NOMO-1 treated with DMSO at 0.1 percent for 48 hours (cell line): ENCODE measurements at regions not wholly inside any gene's neighbourhood (a gene's known extent, or its start where the extent isn't known, plus 50 kb on each side); places are given as distances from the start of the nearest gene placed in this dataset.
A peak's percentile ranks its signal among the peaks of the same experiment; 100 is the strongest.
"Not testable (repeated sequence)": the region's sequence is repeated elsewhere in the genome, so short reads cannot be mapped to it uniquely, and the experiment has no call there.

ENCODE experiments used
- DNase-seq: peaks from one replicate; lab custom pipeline; 2025; ENCODE audit not compliant: unreplicated experiment; lab: John Stamatoyannopoulos, UW

DNA sequence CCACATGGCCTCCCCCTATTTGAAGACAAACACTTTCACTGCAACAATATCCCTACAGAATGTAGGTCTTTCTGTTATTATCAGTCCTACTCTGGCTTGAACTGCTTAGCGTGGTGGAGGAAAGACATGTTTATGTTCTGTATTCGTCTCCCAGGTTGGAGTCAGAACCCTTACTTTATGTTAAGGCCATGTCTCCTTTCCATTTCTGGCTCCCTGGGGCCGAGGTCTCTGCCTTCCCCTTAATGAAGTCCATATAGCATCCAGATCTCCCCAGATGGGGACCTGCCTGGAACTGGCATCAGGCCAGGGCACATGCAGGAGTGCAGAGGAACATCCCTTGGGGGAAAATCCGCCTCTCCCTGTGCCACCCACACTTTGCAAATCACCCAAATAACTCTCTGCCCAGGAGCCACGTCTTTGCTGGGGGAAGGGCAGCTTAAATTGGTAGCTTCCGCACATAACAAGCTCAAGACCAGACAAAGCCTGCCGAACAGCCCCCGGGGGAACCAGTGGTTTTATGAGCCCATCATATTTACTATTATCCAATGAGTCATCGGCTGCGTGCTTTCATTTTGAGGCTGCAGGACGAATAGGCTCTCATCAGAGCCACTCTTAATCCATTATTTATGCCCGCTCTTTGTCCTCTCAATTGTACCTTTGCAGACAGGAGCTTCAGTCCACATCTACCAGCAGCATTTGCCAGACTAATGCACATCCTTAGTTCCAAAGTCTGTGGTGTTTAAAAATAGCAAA, 237.0 kb downstream of the UACA start:
- DNase-seq, result peak; percentile 82

DNA sequence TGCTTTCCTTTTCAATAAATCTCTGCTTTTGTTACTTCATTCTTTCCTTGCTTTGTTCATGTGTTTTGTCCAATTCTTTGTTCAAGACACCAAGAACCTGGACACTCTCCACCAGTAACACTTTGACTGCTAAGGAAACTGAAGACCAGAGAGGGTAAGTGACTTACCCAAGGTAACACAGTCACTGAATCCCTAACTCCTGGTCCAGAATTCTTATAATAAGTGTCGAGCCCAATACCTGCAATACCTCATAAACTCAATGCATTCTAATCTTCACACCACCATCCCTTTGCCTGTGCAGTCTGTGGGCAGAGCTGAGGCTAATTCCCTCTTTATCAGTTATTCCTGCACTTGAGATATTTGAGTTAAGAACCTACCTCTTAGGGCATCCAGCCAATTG, 237.8 kb downstream of the UACA start:
- DNase-seq, result no peak

DNA sequence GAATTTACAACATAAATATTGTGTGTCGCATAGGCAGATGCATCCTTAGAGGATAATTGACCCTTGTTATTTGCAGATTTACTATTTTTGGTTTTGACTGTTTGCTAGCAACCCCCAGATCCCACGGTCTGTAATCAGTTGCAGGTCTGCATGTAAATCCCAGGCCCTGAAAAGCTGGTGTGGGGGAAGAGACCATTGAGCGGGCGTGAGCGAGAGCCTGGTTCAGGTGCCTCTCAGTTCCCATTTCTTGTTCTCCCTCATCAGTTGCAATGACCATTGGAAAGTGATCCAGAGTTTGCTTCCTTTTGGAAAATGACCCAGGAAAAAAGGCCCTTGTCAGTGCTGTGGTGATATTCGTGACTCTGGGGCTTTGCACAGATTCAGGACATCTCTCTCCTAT, 238.9 kb downstream of the UACA start:
- no peak for DNase-seq

DNA sequence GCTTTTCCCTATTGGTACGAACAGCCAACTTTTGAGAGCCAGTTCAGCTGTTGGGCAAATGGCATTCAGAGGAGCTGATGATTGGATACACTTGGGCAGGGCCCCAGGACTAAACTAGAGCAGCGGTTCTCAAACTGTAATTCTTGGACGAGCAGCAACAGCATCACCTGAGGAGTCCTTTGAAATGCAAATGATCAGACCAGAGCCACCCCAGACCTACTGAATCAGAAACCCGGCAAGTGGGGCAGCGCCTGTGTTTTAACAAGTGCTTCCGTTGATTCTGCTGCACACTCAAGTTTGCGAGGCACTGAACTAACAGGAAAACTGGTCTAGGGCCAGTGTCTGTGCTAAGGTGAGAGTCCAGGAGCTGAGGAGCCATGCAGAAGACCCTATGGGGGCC, 239.7 kb downstream of the UACA start:
- DNase-seq, result no peak

DNA sequence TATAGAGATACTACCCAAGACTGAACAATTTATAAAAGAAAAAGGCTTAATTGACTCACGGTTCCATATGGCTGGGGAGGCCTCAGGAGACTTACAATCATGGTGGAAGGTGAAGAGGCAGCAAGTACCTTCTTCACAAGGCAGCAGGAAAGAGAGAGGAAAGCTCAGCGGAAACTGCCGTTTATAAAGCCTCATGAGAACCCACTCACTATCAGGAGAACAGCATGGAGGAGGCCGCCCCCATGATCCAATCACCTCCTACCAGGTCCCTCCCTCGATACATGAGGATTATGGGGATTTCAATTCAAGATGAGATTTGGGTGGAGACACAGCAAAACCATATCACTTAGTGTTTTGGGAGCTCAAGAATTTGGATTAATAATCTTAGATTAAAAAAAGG, 240.2 kb downstream of the UACA start:
- no peak for DNase-seq

DNA sequence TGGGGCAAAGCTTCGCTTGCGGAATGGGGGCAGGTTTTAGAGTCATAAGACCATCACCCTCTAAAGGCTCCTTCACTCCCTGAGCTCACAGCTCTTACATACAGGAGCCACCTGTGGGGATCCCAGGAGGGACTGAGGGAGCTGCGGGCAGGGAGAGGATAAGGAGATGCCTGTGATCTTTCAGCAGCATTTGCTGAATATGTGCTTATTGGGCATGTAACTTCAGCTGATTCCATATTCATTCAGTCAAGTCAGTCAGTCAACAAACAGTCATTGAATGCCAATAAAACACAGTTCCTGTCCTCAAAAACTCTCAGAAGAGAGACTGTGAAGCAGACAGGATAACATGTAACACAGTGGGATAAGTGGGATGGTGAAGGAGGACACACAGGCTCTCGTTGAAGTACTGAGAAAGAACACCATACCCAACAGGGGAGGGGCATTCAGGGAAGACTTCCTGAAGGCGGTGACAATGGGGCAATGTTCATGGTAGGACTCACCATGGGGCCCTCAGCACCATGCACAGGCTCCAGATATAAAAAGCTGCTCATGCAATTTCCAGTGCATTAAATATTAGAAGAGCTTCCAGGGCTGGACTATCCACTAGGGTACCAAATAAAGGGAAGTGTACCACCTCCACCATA, 240.9 kb downstream of the UACA start:
- no peak for DNase-seq

DNA sequence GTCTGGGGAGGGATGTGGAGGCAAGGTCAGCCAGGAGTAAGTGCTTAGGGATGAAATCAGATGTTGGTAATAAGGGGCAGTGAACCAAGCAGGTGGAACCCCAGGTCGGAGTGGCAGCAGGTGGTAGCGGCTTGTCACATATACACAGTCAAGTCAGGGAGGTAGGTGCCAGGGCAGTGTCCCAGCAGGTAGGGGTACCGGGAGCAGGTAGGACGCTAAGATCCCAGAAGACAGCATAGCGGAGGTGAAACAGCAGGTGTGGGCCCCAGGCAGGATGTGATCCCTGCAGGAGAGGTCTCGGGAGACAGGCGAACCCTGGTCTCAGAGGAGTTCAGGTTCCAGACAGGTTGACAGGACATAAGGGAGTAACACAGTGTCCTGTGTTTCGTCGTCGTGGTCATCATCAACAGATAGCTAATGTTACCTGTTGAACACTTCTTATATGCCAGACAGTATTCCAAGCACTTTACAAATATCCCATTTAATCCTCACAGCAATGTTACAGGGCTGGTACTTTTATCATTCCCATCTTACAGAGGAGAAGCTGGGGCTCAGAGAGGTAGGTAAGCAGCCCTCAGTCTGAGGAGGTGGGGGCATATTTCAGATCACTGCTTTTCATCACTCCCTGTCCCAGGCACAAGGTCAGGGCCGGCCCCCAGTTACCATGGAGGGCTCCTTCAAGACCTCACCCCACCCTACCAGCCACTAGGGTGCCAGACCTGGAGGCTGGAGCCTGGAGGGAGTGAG, 241.6 kb downstream of the UACA start:
- no peak for DNase-seq

DNA sequence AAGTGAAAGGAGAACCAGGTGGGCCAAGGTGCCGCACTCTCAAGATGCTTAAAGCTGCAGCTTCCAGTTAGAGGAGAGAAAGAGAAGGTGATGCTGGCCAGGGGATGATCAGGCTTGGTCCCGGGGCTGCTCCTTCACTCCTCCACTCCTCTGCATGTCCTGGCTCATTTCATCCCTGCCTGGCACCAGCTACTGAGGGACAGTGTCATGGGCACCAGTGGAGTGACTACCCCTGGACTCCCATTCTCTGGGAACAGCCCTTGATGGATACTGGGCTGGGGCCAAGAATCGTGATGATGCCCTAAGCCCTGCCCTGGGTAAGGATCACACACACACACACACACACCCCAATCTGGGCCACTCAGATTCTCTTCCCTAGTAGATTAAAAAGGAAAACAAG, 243.7 kb downstream of the UACA start:
- DNase-seq, result no peak

DNA sequence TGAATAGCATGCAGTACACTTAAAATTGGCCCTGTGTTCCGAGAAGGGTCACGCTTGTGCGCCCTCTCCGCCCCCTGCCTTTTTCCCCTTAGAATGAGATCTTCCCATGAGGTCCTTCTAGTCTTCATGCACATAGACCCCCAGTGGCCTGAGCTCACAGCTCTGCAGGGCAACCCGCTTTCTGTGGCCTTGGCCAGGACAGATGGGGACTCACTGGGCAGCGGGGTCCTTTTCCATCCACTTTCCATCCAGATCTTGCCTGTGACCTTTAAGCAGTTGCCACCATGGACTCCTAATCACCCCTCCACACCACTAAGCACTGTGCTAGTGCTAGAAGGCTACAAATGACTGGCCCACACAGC, 244.4 kb downstream of the UACA start:
- no peak for DNase-seq

DNA sequence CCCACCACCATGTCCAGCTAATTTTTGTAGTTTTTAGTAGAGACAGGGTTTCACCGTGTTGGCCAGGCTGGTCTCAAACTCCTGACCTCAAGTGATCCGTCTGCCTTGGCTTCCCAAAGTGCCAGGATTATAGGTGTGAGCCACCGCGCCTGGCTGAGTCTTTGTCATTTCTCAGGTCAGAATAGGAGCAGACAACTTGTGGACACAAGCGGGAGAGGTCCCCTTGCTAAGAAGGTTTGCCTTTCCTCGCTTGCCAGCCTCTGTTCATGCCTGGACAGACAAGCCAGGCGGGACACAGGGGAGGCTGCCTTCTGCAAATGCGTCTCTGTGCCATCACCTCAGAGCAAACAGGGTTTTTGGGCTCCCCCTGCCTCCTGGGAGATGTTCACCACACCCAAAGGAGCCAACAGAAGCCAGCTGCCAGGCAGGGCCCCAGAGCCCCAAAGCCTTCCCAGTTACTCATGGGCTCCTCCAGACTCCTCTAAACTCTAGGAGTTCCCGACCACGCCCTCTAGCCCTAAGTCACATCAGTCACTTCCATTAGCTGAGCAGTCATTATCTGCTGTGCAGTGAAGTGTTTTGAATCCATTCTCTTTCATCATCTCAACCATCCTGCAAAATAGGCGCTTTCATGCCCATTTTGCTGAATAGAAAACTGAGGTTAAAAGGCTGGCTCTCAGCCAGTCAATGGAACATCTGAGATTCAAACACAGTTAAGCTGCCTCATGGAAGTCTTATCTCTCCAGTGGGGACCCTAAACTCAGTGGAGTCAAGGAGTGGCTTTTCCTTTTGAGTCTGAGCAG, 245.0 kb downstream of the UACA start:
- DNase-seq, result no peak

DNA sequence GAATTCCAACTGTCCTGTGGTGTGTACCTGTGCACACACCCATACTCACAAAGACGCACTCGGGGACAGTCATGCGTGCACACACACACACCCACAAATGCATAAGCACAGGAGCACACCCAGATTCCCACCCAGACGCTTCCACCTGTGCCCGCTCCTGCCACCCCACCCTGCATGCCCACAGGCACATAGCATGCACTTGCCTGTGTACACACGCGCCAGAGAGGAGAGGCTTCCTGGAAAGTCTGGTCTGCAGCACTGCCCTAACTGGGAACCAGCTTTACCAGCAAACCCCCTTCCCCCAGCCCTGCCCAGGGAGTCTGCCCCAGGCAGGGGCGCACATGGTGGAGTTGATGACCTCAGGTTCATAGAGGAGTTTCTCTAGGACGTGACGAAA, 246.2 kb downstream of the UACA start:
- no peak for DNase-seq

DNA sequence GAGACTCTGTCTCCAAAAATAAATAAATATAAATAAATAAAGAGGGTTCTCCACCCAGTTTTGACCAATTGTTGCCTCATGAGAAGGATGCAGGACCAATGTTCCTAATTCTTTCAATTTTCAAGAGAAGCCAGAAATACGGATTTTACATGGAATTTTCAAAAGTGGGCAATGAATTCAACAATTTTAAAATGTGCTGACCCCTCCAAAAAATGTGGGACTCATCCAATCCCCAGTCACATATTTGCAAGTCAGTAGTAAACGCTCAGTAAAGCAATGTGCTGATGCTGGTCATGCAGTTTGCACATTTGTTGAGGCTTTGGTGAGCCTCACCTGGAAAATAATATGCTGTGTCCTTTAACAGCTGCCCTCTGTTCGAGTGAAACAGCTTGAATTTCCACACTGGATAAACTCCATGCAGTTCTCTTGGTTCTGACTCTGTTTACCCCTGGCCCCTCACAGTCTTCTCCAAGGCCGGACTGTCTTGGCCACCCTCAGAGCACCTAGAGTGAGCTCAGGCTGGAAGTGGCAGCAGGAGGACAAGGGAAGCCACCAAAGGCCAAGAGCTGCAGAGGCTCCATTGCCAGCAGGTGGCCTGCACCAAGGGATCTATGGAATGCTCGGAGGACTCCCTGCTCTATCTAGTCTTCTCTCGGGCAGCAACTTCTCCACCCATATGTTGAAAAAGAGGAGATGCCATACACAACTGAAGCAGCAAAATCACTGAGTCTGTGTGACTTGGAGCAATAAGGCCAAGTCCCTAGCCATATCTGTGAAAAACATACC, 246.8 kb downstream of the UACA start:
- no peak for DNase-seq

DNA sequence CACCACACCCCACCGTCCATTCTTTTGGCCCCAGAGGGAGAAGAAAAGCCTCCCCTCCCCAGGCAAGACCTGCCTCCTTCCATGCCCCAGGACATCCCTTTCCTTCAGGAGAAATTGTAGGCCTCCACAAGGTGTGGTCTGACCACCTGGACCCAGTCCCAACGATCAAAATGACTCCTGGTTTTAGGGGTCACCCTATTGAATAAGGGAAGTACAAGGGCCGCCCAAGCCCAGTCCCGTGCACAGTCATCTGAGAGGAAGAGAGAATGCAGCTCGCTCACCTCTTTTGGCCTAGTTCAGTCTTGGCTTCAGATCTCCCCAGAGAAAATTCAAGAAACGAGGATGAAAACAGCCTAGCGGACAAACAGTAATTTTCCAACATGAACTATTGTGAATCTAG, 249.1 kb downstream of the UACA start:
- DNase-seq, result peak; percentile 11

DNA sequence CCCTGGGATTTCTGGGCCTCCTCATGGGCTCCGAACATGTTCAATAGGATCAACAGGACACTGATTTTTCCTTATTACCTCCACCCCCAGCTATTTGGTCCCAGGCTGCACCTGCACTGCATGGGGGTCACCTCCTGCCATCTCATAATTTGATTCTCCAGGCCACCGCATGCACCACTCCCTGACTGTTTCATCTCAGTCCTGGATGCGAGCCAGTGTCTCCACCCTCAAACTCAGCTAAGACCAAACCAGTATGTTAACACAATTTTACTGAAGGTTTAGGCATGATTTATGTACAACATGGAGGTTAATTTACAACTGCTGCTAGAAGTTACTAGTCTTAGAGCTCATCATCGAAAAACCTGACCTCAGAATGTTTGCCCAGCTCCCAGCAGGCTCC, 249.5 kb downstream of the UACA start:
- no peak for DNase-seq

DNA sequence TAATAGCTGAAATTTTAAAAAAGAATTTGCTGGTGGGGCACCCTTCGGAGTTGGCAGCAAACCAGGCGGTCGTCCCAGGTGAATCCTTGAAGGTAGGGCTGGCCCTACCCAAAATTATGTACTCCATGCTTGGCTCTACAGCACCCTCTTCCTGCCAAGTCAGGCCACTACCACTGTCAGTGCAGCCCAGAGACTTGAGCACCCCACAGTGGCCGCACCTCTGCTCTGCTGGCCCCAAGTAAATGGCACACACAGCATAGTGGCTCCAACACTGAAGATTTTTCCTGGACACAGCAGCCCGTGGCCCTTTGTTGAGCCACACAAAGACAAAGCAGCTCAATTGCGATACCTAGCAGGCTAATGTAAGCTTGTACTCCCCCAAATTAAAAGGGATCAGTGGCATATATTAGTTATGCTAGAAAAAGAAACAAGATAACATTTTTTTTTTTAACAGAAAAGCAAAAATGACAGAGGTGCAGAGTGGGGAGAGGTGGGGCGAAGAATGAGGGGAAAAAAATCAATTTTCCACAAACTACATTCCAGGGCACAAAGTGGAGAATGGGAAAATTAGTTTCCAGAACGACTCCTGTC, 250.5 kb downstream of the UACA start:
- peak; percentile 75 for DNase-seq

DNA sequence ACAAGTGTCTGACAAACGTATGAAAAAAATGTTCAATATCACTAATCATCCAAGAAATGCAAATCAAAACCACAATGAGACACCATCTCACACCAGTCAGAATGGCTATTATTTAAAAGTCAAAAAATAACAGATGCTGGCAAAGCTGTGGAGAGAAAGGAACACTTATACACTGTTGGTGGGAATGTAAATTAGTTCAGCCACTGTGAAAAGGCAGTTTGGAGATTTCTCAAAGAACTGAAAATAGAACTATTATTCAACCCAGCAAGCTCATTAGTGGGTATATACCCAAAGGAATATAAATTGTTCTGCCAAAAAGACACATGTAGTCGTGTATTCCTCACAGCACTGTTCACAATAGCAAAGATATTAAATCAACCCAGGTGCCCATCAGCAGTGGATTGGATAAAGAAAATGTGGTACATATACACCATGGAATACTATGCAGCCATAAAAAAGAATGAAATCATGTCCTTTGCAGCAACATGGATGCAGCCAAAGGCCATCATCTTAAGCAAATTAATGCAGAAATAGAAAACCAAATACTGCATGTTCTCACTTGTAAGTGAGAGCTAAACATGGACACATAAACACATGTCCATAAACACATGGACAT, 251.3 kb downstream of the UACA start:
- not testable (repeated sequence) for DNase-seq

DNA sequence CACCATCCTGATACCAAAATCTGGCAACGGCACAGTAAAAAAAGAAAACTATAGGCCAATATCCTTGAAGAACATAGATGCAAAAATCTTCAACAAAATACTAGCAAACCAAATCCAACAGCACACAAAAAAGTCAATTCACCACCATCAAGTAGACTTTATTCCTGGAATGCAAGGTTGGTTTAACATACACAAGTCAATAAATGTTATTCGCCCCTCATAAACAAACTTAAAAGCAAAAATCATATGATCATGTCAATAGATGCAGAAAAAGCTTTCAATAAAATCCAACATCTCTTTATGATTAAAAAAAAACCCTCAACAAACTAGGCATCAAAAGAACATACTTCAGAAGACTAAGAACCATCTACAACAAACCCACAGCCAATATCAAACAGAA, 252.9 kb downstream of the UACA start:
- no peak for DNase-seq

DNA sequence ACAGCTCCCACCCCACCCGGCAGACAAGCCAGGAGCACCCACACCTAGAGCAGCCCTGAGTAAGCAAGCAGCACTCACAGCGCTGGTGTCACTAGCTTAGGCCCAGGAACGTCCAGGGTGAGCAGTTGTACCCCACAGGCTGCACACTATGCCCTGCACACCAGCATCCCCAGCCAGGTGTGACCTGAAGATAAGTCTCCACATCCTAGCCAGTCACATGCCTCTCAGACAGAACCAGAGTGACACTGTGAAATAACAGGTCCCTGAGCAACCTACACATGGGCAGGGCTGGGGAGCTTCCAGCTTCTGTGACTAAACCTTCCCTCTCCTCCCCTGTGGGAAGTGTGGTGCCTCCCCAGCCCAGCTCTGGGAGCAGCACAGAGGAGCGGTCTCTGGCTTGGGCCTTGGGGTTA, 253.6 kb downstream of the UACA start:
- DNase-seq, result no peak

DNA sequence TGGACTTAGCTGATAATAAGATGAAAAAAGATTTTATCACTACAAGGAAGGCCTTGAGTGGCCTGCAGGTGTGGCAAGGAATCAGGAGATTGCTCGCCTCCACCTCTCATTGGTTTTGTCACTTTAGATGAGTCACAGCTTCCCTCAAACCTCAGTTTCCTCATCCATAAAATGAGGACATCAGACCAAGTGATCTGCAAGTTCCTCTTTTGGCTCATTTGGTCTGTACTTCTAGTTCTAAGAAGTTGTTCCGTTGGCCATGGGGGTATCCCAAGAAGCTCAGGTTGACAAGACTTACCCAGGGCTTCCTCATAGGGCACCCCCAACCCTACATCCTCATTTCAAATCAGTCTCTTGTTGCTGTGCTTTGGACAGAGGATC, 254.1 kb downstream of the UACA start:
- peak; percentile 93 for DNase-seq
